Myocyte (in vitro differentiated cells): ENCODE measurements at regions not wholly inside any gene's neighbourhood (a gene's known extent, or its start where the extent isn't known, plus 50 kb on each side); places are given as distances from the start of the nearest gene placed in this dataset.

Experiments
- DNase-seq: peaks from one replicate; pipeline ENCODE4 v3.0.0-alpha.2; 2012; ENCODE audit warnings: low read depth

DNA sequence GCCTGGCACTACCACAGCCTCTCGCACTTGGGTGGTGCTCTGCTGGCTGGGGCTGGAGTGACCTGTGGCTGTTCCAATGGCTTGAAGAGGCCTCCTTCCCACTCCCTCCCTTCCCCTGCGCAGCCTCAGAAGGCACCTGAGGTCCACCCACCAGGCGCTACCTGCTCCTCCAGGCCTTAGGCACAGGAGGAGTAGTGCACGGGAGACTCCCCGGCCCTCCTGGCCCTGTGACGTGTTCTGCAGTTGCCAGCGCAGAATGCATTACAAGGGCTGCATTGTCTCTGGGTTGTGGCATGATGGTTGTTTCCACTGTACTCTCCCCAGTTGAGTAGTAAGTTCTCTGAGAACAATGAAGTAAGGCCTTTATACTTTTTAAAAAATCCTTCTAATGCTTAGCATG lies 128.6 kb downstream of the TEX29 start:
- no peak for DNase-seq

- DNase-seq, result no peak
Measured at GRCh38 chr13:111451402-111451801, 131.0 kb downstream of the TEX29 start.

DNA sequence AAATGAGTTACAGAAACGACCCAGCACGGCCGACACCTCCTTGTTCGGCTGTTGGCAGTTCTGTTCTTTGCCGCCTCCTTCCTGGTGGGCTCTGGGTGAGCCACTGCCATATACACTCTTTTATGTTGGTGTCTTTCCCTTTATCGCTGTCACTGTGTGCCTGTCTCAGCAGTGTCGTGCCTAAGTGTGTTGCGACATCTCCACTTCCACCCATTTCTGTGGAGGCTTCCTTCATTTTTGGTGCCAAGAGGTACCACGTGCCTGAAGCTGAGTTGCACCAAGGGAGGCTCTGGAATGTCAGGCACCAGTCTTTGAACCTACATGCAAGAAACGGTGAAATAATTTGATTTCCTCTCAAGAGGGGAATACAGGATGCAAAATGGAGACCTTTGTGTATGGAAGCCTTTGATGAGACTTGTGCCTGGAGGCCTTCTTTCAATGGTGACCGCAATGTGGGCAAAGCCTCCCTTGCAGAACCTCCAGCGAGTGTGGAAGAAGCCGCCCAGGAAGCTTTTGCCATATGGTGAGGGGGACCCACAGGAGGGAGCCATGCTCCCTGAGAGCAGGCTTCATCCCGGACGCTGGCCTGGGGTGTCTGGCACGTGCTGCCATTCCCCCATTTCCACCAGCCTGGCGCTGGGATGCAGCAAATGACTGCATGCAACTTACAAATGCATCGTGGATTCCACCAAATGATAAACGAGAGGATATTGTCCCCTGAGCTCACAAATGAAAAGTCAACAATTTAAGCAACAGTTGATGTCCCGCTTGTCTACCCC lies 136.2 kb downstream of the TEX29 start:
- no peak for DNase-seq

- DNase-seq, result no peak
Measured at GRCh38 chr13:111458001-111458531, 137.6 kb downstream of the TEX29 start.

- peak; percentile 3 for DNase-seq
Measured at GRCh38 chr13:111458739-111459138, 138.3 kb downstream of the TEX29 start.

GRCh38 chr13:111459803-111460547 lies 139.5 kb downstream of the TEX29 start:
- no peak for DNase-seq

DNA sequence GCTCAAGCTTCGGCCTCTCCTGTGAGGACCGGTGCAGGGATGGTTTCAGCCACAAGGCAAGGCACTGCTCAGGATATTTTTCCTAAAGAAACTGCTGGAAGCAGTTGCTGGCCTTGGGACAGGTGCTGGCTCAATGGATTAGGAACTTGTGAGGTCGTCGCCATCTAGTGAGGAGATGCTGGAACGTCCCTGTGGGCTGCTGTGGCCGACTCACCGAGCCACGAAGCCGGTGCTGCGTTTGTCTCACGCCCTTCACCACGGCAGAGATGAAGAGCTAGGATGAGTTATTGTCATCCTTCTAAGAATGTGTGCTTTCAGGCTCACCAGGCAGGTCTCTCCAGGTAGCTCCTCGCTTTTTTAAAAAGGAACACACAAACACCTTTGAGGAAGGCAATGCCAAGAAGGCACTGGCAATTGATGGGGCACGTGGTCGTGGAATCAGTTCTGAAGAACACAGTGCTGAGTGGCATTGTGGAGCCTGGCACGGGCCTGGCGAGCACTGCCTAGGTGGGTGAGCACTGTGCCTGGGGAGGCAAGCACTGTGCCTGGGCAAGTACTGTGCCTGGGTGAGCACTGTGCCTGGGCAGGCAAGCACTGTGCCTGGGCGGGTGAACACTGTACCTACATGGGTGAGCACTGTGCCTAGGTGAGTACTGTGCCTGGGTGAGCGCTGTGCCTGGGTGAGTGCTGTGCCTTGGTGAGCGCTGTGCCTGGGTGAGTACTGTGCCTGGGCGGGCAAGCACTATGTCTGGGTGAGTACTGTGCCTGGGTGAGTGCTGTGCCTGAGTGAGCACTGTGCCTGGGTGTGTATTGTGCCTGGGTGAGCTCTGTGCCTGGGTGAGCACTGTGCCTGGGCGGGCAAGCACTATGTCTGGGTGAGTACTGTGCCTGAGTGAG lies 140.4 kb downstream of the TEX29 start:
- DNase-seq, result peak; percentile 79

- no peak for DNase-seq
Measured at GRCh38 chr13:111461445-111462149, 141.2 kb downstream of the TEX29 start.

- DNase-seq, result no peak
Measured at GRCh38 chr13:111462221-111462764, 141.9 kb downstream of the TEX29 start.

GRCh38 chr13:111462944-111463343 lies 142.5 kb downstream of the TEX29 start:
- DNase-seq, result no peak

DNA sequence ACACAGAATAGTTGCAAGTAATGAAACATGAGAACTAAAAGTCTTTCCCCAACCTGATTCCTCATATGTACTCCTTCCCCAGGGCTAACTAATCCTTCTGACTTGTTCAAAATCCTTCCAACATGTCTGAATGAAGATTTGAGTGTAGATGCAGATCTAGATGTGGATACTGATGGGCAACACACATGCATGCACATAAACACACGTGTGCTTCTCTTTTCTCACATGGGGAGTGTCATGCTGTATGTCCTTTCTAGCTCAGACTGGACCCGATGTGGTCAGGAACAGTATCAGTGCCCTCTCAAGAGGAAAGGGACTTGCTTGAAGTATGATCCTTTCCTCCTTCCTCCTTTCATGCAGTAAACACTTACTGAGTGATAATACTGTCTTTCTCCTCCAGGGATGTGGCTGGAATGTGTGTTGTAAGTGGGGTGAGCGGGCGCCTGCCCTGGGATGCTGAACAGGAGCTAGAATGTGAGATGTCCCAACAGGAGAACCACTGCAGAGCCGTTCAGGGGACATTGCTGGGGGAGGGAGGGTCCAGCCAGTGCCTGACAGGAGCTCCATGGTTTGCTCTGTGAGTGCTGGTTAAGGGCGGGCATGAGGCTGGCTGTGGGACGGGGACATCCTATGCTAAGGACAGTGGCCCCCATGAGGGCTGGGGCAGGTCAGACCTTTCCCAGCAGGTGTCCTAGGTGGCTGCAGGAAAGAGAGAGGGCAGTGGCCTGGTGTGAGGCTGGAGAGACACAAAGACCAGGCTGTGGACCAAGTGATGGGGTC lies 146.9 kb downstream of the TEX29 start:
- DNase-seq, result no peak

DNA sequence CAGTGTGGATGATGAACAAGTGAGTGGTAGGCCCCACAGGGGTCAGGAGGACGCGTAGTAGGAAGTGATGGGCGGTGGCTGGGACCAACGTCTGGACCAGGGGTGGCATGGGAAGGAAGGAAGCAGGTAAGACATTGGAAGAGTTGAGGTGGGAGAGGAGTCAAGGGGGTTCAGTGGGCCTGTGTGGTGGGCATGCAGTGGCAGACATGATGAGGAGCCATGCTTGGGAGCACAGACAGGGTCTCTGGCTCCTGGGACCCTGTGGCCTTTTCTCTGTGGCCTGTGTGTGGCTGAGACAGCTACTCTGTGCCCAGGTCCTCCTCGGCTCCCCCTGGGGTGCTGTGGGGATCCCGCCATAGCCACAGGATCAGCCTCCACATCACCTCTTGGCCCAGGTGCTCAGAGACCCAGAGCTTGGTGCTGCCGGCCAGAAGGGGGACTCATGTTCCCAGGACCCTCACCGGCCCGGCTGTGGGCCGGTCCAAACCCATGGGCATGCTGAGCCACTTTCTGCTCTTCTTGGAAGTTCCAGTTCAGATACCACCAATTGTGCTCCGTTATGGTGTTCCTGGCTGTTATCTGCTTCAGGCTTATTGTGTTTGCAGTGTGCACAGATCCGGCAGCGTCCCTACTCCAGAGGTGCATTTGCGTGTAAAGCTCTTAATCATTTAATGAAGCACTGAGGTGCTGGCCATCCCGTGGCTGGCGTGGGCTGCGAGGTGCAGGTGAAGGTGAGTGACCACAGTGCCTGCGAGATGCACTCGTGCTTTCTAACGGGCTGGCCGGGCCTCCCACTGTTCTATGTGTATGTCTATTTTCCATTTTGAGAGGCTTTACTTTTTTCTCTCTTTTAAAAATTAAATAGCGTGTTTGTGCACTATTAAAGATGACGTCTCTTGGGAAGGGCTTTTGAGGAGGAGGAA lies 147.9 kb downstream of the TEX29 start:
- no peak for DNase-seq

GRCh38 chr13:111469450-111469849 lies 149.0 kb downstream of the TEX29 start:
- no peak for DNase-seq

DNA sequence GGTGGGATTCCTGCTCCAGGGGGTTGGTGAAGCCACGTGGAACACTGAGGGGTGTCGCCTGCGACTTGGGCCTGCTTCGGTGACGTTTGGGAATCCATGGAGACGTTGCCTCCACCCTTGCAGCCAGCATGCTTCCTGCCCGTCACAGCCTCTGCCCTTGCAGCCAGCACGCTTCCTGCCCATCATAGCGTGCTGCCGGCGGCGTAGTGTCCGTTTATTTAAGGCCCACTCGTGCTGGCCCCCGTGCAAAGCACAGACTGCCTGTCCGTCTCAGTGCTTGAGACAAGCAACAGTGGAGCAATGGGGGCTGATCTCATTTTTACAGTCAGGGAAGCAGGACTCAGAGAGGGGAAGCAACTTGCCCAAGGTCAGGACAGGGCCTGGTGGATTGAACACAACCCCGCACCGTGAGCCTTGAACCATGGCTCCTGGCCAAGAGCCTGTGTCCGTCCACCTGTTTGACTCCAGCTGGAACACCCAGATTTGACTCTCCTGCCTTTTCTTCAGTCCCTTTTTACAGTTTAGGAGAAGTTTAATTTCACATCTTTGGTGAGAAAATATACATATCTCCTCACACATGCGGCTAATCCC lies 149.6 kb downstream of the TEX29 start:
- DNase-seq, result peak; percentile 2

- DNase-seq, result no peak
Measured at GRCh38 chr13:111470933-111471332, 150.5 kb downstream of the TEX29 start.

- no peak for DNase-seq
Measured at GRCh38 chr13:111472083-111472482, 151.6 kb downstream of the TEX29 start.

DNA sequence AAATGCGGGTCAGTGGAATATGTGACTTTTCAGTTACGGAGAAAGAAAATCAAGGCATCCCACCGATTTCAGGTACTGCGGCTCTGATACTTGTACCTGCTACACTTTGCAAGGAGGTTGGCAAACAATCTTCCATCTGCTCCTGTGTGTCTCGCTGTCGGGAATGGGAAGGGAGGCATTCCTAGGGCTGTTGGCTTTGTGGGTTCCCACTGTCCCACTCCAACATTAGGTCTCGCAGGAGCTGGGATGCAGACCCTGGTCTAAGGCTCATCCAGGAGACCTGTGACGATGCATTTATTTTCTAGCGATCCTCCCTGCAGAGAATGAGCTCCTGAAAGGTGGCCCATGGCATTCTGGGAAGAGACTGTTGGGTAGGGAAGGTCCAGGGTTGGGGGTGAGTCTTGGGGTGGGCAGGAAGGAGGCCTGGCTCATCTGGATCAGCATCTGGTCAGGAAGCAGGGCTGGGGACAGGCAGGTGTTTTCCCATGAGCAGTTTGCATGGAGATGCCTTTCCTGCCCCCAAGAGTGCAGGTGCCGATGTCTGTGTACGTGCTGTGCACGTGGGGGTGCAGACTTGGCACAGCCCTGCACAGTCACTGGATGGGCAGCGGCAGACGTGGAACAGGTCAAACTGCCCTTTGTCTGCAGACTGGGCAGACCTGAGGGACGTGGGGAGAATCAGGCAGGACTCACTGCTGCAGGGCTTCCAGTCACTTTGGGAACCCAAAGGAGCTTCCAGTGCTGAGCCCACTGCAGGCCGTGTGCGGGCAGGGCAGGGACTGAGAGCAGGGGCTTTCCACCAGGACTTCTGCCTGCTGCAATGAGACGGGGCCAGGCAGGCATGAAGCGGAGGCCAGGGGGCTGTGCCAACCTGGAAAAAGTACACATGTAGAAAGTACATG lies 152.4 kb downstream of the TEX29 start:
- DNase-seq, result no peak
